ENCODE measurements at regions not wholly inside any gene's neighbourhood (a gene's known extent, or its start where the extent isn't known, plus 50 kb on each side); places are given as distances from the start of the nearest gene placed in this dataset.

- no peak overlapping the region for H3K4me2 ChIP-seq (ENCODE audit: low read length)
- H3K27ac ChIP-seq (ENCODE audit: low read depth, low read length): no peak overlapping the region
- no peak for TF ChIP-seq ELF1 (IDR thresholded peaks at IDR 0.05; ENCODE audit: borderline replicate concordance, low read depth)
- TF ChIP-seq CBX3 (IDR thresholded peaks at IDR 0.05; ENCODE audit: low read depth): no peak
- no peak for TF ChIP-seq SRF (IDR thresholded peaks at IDR 0.05; ENCODE audit: low read depth)
- no peak for TF ChIP-seq ZFX (IDR thresholded peaks at IDR 0.05)
- intact Hi-C loops (cut with micrococcal nuclease): no loop called here
- BruUV-seq (replicated peaks): no TSS peak
- no peak overlapping the region for H2AFZ ChIP-seq (ENCODE audit: low read depth, low read length, poor library complexity, severe bottlenecking)
- RAD21 ChIA-PET (ENCODE audit: low non-redundant PET in 1 of 2, low total read pairs in 2 of 2, uncharacterized antibody in 2 of 2, unreplicated experiment in 2 of 2): no interaction called here
- H3K4me3 ChIP-seq (replicated peaks in 1 of 2; ENCODE audit: low read depth in 1 of 2, low read length in 2 of 2): no peak overlapping the region
- POLR2A ChIA-PET: no interaction called here
- ATAC-seq (no peak), DNase-seq (ENCODE audit: low read depth, low spot score) (no peak)
- no peaks in the 10 kb centered on the region for H3K79me2 ChIP-seq (ENCODE audit: insufficient read depth, low read length)
- peaks cover 0 to 22% of the 10 kb centered on the region in 2 experiments; a peak in 2 of 4 replicates for H3K4me1 ChIP-seq (ENCODE audit: control insufficient read depth in 1 of 2, insufficient read depth in 2 of 2, low read length in 2 of 2)
- H3K36me3 ChIP-seq (ENCODE audit: control insufficient read depth in 1 of 2, insufficient read depth in 2 of 2, low read length in 2 of 2): no peaks in the 10 kb centered on the region
- no peaks in the 10 kb centered on the region for H3K9me3 ChIP-seq (ENCODE audit: control insufficient read depth in 1 of 2, insufficient read depth in 1 of 2, low read depth in 1 of 2, low read length in 2 of 2)
- CTCF ChIA-PET: no interaction called here
- H3K9me2 ChIP-seq (ENCODE audit: insufficient read depth): no peaks in the 10 kb centered on the region
- H3K27me3 ChIP-seq (ENCODE audit: insufficient read depth, low read length): no peaks in the 10 kb centered on the region
- H4K20me1 ChIP-seq (ENCODE audit: insufficient read depth): no peaks in the 10 kb centered on the region
- no peak overlapping the region for H3K9ac ChIP-seq (ENCODE audit: low read length)
Measured at GRCh38 chr9:107615321-107615720, 125.8 kb upstream of the KLF4 start.

GRCh38 chr9:107614765-107615164, 125.2 kb upstream of the KLF4 start:
- CTCF ChIA-PET: no interaction called here
- intact Hi-C loops (cut with micrococcal nuclease): no loop called here

More at GRCh38 chr9:107614765-107615164, 125.2 kb upstream of the KLF4 start:
- no TSS peak for BruUV-seq (replicated peaks)
- ATAC-seq: no peak
- Histone ChIP-seq H3K4me3 (replicated peaks in 1 of 2; ENCODE audit: low read depth in 1 of 2, low read length in 2 of 2) (no peak overlapping the region), H3K36me3 (ENCODE audit: control insufficient read depth in 1 of 2, insufficient read depth in 2 of 2, low read length in 2 of 2) (no peaks in the 10 kb centered on the region), H3K27ac (ENCODE audit: low read depth, low read length) (no peak overlapping the region), H3K4me1 (ENCODE audit: control insufficient read depth in 1 of 2, insufficient read depth in 2 of 2, low read length in 2 of 2) (peaks cover 0 to 22% of the 10 kb centered on the region in 2 experiments; a peak in 2 of 4 replicates), H2AFZ (ENCODE audit: low read depth, low read length, poor library complexity, severe bottlenecking) (no peak overlapping the region), H3K4me2 (ENCODE audit: low read length) (no peak overlapping the region), H3K9me2 (ENCODE audit: insufficient read depth) (no peaks in the 10 kb centered on the region), H3K9me3 (ENCODE audit: control insufficient read depth in 1 of 2, insufficient read depth in 1 of 2, low read depth in 1 of 2, low read length in 2 of 2) (no peaks in the 10 kb centered on the region), H4K20me1 (ENCODE audit: insufficient read depth) (no peaks in the 10 kb centered on the region), H3K79me2 (ENCODE audit: insufficient read depth, low read length) (no peaks in the 10 kb centered on the region), H3K27me3 (ENCODE audit: insufficient read depth, low read length) (no peaks in the 10 kb centered on the region), H3K9ac (ENCODE audit: low read length) (no peak overlapping the region)
- RAD21 ChIA-PET (ENCODE audit: low non-redundant PET in 1 of 2, low total read pairs in 2 of 2, uncharacterized antibody in 2 of 2, unreplicated experiment in 2 of 2): no interaction called here
- POLR2A ChIA-PET: no interaction called here
- TF ChIP-seq JUND (IDR thresholded peaks at IDR 0.05) (no peak), TCF7L2 (IDR thresholded peaks at IDR 0.05; ENCODE audit: borderline replicate concordance, extremely low read depth, insufficient read depth, insufficient read length) (no peak), ZFX (IDR thresholded peaks at IDR 0.05) (no peak), EZH2 (IDR thresholded peaks at IDR 0.05) (no peak), SIN3A (IDR thresholded peaks at IDR 0.05; ENCODE audit: low read depth) (no peak), CBX3 (IDR thresholded peaks at IDR 0.05; ENCODE audit: low read depth) (no peak), ZNF274 (IDR thresholded peaks at IDR 0.05; ENCODE audit: low read depth, low read length) (no peak), SP1 (IDR thresholded peaks at IDR 0.05; ENCODE audit: low read depth) (no peak), REST (IDR thresholded peaks at IDR 0.05; ENCODE audit: low read depth) (no peak), ATF3 (IDR thresholded peaks at IDR 0.05) (no peak), ZBTB33 (IDR thresholded peaks at IDR 0.05; ENCODE audit: extremely low read depth, insufficient replicate concordance, low read length) (no peak), ELF1 (IDR thresholded peaks at IDR 0.05; ENCODE audit: borderline replicate concordance, low read depth) (no peak), FOSL1 (IDR thresholded peaks at IDR 0.05; ENCODE audit: low read depth) (no peak)
- DNase-seq (ENCODE audit: low read depth, low spot score): no peak

Data from HCT116 (cell line).